Hematopoietic multipotent progenitor cell treated with erythropoietin and hydrocortisone succinate and interleukin-3 and kit ligand, for 6 days (in vitro differentiated cells): ENCODE measurements at regions not wholly inside any gene's neighbourhood (a gene's known extent, or its start where the extent isn't known, plus 50 kb on each side); places are given as distances from the start of the nearest gene placed in this dataset.
"Not testable (repeated sequence)": the region's sequence is repeated elsewhere in the genome, so short reads cannot be mapped to it uniquely, and the experiment has no call there.

Experiments
- DNase-seq: peaks from one replicate; pipeline ENCODE4 v3.0.0-alpha.2; 2015

DNA sequence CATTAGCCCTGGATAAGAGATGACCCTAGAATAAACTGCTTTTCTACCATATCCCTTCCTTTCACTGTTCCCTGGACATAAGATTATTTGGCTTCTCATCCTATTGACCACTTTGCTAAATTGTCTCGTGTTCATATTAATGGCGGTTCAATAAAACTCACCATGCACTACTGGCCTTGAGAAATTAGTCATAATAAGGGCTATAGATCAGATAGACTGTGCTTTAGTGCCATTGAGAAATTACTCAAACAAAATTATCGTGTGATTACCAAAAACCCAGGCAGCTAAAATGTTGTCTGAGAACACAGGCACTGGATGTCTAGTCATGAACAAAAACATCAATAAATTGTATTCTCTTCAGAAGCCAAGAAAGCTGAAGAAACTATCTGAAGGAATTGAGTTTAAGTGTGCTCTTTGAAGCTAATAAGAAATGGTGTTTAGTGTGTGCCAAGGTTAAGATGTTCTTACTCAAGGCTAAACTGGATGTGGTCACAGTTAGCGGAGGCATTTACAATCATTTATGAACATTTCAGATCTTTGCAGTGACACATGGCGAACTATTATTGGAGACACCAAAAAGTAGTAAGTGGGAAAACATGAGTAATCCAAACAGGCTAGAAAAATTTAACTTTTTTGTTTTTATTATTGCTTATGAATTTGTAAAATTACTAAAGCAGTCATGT, 460.4 kb upstream of the RORB start:
- no peak for DNase-seq

DNA sequence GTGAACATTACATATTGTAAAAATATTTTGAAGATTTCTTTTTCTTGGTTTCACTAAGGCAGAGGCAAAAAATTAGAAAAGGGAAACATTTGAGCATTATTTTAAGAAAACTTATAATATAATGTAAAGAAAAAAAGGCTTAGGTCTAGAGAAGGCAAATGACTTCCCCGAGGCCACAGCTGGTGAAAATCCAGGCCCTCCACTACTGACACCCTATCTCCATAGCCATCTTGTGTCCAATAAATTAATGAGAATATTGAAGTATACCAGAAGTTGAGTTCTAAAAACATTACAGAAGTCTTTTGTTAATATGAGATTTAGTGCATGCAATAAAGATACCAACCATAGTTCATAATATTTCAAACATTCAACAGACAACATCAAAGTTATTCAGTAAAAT, 459.9 kb upstream of the RORB start:
- DNase-seq = no peak

DNA sequence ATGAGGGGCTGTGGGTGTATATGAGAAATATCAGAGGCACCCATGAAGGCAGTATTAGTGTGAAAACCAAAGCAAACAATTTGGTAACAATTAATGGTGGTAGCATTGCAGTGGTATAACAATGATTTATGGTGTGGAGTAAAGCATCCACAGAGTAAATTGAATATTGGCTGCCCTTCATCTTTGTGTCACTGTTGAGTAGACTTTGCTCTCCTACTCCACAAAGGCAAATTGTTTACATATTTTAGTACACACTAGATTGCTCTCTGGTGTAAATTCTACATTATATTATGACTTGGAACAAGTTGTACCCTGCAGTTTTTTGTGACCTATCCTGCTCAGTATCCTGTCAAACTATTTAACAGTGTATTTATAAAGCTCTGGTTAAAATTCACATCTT, 455.5 kb upstream of the RORB start:
- no peak for DNase-seq

DNA sequence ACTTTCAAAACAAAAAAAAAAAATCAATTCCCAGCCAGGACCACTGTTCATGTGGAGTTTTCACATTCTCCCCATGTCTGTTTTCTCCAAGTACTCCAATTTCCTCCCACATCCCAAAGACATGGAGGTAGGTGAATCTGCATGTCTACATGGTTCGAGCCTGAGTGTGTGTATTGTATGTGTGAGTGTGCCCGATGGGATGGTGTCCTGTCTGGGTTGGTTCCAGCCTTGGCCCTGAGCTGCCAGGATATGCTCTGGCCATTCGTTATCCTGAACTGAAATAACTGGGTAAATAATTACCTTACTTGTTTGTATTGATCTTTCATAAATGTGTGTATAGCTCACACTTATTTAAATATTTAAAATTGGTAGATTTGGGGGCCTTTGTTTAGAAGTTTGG, 452.3 kb upstream of the RORB start:
- DNase-seq = no peak

DNA sequence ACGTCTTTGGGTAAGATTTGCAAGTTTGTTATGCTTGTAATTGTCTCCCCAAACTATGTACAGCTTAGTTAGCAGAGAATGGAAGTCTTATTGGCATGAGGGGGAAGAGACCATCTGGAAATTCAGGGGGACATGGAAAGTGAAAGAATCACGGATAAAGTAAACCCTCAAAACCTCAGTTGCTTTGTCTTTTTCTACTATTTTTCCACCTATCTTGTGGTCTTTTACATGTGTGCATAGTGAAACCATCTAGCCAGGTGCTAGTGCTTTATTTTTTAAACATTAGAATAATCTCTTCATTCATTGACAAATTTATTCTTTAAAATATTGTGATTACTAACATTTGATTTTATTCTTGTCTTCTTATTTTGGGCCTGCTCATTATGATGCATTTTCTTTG, 441.1 kb upstream of the RORB start:
- DNase-seq = no peak

DNA sequence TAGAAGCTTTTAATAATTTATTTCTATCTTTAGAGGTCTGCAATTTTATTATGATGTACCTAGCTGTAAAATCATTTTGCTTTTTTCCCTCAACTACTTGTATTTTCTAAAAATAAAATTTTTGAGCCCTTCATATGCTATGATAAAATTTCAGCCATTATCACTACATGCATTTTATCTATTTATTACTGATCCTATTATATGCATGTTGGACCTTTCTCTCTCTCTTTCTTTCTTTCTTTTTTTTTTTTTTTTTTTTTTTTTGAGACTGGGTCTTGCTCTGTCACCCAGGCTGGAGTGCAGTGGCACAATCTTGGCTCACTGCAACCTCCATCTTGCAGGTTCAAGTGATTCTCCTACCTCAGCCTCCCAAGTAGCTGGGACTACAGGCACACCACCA, 440.1 kb upstream of the RORB start:
- DNase-seq = not testable (repeated sequence)

DNA sequence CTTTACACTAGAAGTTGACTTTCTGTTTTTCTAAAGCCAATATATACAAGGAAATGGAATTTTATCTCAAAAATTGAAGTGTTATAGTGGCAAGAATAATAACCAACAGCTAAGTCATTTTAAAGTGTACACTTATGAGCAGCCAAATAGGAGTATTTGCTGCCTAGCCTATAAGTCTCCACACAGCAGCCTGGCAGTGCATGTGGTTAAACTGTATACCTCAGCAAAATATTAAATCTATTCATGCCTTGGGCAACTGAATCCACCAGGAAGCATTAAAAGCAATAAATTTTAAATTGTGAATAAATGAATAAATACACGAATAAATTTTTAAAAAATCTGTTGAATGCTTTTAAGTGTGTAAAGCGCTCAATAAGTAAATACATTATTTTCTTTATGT, 432.4 kb upstream of the RORB start:
- no peak for DNase-seq

DNA sequence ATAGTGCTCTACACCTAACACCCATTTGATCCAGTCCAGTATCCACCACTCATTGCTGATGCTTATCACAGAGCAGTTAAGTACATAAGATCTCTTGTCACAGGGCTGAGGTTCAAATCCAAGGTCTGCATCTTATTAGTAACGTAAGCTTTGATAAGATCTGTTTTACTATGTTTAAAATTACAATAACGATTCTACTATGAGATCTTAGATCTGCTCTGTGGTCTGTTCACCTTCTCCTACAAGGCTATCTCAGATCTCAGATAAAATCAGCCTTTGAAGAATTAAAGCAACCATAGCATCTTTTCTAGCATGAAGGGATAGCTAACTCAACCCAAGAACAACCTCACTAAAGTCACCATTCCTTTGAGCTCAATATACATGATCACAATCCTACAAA, 431.0 kb upstream of the RORB start:
- no peak for DNase-seq

DNA sequence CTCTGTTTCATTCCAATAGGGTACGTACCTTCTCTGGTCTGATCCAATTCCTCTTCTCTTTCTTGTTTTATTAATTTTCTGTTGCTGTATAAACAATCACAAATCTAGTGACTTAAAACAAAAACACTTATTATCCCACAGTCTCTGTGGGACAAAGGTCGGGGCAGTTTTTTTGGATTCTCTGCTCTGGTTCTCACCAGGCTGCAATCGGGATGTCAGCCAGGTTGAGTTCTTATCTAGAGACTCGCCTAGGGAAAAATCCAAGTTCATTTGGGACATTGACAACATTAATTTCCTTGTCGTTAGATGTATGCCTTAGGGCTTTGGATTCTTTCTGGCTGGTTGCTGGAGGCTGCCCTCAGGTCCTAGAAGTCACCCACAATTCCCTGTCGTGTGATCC, 430.5 kb upstream of the RORB start:
- no peak for DNase-seq

DNA sequence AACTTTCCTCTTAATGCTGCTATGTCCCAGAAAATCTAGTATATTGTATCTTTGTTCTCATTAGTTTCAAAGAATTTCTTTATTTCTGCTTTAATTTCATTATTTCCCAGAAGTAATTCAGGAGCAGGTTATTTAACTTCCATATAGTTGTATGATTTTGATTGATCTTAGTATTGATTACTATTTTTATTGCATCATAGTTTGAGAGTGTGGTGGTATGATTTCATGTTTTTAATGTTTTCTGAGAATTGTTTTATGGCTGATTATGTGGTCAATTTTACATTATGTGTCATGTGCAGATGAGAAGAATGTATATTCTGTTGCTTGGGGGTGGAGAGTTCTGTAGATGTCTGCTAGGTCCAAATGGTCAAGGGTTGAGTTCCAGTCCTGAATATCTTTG, 425.6 kb upstream of the RORB start:
- DNase-seq = no peak

DNA sequence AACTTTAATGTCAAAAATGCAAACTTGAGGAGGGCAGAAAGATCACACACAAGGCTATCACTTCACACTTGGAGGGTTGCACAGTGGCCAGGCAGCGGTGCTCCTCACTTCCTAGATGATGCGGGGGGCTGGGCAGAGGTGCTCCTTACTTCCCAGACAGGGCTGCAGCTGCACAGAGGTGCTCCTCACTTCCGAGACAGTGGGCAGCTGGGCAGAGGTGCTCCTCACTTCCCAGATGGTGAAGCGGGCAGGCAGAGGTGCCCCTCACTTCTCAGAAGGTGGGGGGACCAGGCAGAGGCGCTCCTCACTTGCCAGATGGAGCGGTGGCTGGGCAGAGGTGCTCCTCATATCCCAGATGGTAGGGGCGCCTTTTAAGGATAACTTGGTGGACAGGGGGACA, 423.2 kb upstream of the RORB start:
- no peak for DNase-seq

DNA sequence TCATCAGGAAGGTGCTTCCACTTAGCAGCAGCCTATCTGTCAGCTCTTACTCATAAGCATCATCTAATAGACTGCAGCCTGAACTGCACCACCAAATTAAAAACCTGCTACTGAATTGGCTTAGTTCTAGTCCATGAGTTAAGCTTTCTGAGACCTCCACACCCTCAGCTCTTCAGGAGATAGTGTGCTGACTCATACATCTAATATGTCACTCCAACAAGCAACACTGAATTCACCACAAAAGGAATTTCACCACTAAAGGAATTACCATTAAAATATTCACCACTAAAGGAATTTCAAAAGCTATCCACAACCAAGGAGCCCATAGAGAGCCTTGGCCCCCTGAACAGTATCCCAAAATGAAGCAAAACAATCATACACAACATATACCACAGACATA, 418.5 kb upstream of the RORB start:
- DNase-seq = no peak

DNA sequence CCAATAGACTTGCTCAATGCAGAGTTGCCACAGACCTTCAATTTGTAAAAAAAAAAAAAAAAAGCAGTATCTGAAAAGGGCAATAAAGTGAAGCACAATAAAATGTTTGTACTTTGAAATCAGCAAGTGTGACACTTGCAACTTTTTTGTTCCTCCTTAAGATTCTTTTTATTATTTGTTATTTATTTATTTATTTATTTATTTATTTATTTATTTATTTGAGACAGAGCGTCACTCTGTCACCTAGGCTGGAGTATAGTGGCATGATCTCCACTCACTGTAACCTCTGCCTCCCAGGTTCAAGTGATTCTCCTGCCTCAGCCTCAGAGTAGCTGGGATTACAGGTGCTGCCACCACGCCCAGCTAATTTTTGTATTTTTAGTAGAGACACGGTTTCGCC, 416.5 kb upstream of the RORB start:
- not testable (repeated sequence) for DNase-seq

DNA sequence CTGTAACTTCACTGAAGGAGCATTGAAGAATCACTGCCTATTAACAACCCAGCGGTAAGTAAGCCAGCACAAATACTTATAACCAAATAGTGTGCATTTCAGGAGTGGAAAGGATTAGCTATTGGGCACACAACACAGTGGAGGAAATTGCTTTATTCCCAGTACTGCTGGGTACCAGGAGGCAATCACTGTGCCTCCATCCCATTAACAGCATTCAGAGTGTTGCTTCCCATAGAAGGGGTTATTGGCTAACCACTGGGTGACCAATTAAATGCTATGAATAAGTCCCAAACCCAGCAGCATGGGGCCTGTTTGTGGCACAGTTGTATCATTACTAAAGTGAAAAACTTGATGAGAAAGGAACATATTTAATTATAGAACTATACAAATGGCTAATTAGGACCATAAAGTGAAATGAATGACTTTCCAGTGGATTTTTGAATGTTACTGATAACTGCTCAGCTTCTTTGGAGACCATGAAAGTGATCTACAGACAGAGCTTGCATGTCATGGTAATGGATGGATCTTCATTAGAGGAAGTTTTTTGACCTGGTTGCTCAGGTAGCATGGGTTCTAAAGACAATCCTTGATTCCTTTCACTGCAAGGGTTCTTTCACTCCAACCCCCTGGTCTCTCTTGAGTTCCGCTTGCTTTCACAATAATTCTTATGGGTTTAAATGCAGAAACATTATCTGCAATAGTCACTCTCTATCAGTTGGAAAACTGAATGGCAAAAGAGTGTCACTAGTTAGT, 413.3 kb upstream of the RORB start:
- no peak for DNase-seq

DNA sequence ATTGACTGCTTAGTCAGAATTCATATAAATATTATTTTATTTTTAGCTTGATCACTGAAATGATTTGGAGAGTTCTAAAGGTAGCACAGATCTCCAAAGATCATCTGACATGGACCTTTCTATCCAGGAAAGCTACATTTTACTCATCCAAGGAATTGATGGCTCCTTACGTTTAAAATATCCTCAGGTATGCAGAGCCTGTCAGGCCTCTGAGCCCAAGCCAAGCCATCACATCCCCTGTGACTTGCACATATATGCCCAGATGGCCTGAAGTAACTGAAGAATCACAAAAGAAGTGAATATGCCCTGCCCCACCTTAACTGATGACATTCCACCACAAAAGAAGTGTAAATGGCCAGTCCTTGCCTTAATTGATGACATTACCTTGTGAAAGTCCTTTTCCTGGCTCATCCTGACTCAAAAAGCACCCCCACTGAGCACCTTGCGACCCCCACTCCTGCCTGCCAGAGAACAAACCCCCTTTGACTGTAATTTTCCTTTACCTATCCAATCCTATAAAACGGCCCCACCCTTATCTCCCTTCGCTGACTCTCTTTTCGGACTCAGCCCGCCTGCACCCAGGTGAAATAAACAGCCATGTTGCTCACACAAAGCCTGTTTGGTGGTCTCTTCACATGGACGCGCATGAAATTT, 411.6 kb upstream of the RORB start:
- not testable (repeated sequence) for DNase-seq

DNA sequence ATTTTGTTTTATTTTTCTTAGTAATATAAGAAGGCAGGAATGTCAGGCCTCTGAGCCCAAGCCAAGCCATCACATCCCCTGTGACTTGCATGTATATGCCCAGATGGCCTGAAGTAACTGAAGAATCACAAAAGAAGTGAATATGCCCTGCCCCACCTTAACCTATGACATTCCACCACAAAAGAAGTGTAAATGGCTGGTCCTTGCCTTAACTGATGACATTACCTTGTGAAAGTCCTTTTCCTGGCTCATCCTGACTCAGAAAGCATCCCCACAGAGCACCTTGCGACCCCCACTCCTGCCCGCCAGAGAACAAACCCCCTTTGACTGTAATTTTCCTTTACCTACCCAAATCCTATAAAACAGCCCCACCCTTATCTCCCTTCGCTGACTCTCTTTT, 406.2 kb upstream of the RORB start:
- not testable (repeated sequence) for DNase-seq

DNA sequence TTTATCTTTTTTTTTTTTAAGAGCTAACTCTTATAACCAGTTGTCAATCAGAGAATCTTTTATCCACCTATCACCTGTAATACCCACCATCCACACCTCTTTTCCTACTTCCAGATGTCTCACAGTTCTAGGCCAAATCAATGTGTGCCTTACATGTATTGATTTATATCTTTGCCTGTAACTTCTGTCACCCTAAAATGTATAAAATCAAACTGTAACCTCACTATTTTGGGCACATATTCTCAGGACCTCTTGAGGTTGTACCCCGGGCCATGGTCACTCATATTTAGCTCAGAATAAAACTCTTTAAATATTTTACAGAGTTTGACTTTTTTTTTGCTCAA, 404.7 kb upstream of the RORB start:
- DNase-seq = no peak

DNA sequence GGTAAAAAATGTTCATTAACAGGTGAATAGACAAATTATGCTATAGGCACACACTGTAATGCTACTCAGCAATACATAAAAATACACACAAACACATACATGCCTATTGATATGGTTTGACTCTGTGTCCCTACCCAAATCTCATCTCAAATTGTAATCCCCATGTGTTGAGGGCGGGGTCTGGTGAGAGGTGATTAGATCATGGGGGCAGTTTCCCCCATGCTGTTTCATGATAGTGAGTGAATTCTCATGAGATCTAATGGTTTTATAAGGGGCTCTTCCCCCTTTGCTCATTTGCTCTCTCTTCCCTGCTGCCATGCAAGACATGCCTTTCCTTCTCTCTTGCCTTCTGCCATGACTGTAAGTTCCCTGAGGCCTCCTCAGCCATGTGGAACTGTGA, 403.1 kb upstream of the RORB start:
- not testable (repeated sequence) for DNase-seq

DNA sequence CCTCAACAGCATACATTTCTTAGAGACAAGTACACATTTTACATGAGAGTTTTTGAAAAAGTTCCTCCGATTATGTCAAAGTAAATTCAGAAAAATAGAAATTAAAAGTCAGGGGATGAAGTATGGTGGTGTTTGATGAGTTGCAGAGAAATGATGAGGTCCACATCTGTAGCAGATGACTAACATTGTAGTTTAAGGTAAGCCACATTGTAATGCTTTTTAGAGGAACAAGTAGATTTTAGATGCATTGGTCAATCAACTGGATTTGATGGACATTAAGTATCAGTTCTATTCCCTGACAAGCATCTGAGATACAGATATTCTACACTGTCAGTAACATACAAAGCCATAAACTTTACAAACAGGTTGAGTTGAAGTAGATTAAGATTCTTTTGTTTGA, 402.4 kb upstream of the RORB start:
- no peak for DNase-seq

DNA sequence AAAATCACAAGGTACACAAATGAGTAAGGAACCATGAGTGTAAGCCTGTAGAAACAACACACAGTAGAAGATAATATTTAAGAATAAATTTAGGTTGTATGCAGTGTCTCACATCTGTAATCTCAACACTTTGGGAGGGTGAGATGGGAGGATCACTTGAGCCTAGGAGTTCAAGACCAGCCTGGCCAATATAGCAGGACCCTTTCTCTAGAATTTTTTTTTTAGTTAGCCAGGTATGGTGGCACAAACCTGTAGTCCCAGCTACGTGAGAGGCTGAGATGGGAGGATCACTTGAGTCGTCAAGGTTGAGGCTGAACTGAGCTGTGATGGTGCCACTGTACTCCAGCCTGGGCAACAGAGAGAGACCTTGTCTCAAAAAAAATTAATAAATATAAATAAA, 401.2 kb upstream of the RORB start:
- DNase-seq = no peak

DNA sequence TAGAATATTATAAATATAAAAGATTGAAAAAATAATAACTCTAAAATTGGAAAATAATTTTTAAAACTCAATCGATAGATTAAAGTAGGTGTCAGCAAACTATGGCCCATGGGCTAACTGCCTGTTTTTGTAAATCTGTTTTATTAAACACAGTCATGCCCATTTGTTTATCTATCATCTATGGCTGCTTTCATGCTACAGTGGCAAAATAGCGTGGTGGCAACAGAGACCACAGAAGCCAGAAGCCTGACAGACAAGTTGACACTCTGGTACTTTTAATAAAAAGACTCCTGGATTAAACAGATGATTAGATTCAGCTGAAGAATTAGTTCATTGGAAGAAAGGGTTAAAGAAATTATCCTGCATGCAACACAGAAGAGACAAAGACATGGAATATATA, 400.7 kb upstream of the RORB start:
- no peak for DNase-seq

DNA sequence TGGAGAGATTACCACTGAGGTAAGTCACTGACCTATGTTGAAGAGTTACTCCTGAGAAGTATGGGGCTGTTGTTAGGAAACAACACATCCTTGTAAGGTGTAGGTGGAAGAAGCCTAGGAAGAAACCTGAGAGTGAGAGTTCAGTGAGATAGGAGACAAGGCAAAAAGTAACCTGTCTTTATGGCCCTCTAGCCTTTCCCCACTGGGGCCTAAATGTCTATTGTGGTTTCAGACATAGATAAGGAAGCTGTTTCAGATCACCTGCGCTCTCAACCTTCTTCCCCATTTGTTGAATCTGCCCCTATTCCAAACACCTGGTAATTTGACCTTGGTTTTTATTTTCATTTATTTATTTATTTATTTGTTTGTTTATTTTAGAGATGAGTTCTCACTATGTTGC, 397.1 kb upstream of the RORB start:
- no peak for DNase-seq

DNA sequence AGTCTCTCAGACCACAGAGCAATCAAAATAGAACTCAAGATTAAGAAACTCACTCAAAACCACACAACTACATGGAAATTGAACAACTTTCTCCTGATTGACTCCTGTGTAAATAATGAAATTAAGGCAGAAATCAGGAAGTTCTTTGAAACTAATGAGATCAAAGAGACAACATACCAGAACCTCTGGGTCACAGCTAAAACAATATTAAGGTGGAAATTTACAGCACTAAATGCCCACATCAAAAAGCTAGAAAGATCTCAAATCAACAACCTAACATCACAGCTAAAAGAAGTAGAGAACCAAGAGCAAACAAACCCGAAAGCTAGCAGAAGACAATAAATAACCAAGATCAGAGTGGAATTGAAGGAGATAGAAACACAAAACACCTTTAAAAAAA, 395.0 kb upstream of the RORB start:
- DNase-seq = not testable (repeated sequence)

DNA sequence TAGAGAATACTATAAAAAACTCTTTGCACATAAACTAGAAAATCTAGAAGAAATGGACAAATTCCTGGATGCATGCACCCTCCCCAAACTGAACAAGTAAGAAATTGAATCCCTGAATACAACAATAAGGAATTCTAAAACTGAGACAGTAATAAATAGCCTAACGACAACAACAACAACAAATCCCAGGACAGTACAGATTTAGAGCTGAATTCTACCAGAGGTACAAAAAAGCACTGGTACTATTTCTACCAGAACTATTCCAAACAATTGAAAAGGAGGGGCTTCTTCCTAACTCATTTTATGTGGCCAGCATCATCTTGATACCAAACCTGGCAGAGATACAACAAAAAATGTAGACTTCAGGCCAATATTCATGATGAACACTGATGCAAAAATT, 394.4 kb upstream of the RORB start:
- DNase-seq = no peak

DNA sequence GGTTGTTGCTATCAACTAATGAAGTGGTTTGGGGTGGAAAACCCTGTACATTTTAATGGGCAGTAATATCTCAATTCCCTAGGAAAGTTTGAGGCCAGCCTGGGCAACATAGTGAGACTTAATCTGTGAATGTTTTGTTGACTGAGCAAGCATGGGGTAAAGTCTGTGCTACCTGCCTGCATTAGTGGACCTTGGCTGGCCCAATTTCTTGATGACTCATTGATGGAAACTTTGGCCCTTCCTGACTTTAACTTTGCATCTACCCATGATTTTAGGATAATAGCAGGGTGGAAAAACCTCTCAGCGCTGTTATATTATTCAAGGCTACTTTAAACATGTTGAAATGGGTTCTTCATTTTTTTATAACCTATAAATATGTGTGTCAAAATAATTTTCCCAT, 389.4 kb upstream of the RORB start:
- no peak for DNase-seq
